NCI-H2196 (cell line): ENCODE measurements at regions not wholly inside any gene's neighbourhood (a gene's known extent, or its start where the extent isn't known, plus 50 kb on each side); places are given as distances from the start of the nearest gene placed in this dataset.

ENCODE experiments used
- DNase-seq: peaks from one replicate; lab custom pipeline; 2025; ENCODE audit not compliant: unreplicated experiment; lab: John Stamatoyannopoulos, UW

DNA sequence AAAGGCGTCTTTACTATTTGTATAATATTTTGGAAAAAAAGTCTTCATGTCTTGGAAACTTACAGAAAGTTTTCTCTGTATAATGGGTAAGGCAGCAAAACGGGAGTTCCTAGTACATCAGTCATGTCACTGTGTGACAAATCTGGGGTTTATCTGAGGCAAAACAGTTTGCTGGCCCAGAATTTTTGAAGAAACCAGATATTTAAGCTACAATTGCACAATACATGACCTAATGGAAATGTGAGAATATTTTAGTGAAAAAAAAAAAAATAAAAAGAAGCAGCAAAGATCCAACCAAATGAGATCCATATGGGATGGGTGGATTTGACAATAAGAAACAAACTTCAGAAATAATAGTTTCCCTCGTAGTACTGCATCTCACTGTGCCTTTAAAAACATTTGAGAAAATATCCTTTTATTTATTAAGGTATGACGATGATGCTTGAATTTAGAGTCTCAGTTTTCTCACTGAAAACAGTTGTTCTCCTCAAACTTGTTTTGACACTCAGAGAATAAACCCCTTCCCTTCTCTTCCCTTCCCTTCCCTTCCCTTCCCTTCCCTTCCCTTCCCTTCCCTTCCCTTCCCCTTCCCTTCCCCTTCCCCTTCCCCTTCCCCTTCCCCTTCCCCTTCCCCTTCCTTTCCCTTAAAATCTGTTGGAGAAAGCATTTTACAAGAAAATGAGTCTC lies 180.5 kb upstream of the TUT7 start:
- DNase-seq = no peak

DNA sequence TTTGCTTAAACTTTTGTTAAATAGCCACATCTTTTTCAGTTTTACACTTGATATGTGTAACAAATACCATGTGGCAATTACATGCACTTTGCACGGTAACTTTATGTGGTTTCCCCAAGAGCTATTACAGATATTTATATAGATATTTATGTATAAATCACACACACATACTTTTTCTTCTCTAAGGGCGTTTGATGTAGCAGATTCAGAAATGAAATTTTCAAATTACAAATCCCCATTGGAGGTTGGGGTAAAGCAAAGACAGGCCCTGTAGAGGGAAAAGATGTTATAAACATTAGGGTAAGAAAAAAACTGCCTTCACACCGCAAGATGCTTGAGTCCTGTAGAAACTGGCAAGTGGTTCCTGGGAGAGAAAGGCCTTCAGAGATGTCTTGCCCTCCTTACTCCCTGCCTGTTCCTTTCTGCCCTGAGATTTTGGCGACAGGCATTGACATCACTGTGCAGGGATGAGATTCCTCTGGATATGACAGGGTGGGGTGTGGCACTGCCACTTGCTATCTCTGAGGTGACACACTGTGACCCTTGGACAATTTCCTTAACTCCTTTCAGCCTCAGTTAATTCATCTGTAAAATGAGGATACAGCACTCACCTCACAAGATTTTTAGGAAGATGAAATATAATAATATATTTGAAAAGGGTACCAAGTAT lies 177.9 kb upstream of the TUT7 start:
- DNase-seq = no peak

DNA sequence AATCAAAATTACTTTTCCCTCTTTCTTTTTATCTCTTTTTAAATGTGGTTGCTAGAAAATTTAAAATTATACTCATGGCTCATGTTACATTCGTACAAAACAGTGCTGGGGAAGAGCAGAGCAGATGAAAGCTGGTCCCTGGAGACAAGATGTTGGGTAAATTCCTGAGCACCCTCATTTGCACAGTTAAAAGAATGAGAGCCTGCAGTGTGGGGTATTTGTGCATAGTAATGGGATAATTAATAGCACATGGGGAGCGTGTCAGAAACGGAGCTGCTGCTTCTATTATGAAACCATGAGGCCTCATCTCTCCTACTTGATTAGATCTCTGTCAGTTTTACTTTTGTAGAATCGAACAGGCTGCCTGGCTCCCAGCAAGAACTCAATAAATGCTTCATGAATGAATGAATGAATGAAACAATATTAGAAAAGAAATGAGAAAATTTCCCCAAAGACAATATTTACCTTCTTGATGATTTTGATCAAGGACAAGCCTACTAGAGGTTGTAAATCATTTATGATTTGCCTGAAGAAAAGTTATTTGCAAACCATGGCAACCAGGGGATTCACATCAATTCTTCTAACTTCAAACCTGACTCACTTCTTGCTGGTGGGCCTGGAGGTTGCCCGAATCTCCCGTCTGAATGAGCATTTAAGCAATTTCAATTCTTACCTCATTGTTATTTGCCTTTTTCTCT lies 177.2 kb upstream of the TUT7 start:
- no peak for DNase-seq

DNA sequence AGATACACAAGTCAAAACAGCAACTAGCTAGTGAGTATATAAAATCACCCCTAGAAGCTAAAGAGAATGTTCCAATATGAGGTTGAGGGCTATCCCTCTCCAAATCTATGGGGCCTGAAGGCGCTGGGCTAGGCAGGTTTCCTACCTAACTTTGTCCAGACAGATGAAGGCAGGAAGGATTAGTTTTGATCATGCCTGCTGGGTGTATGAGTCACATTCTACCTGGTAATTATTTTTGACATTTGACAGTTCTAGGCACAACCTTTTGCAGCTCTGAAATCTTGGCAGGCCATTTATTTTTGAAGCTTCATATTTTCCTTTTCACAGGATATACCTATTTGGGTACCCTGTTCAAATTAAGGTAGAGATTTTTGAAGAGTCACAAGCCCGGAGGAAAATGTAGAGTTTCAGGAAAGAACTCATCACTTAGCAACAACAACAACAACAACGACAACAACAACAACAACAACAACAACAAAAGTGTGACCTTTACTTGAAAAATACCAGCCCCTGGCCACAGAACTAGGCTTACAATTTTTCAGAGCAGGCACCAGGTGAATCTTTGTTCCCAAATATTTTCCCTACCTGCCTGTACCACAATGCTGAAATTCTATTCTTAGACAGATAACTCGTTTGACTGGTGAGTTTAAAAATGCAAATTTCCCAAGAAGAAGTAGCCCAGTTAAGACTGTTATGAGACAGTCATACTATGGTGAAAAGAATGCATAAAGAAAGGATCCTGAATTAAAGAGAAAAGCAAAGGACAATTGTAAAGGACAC lies 175.5 kb upstream of the TUT7 start:
- no peak for DNase-seq

DNA sequence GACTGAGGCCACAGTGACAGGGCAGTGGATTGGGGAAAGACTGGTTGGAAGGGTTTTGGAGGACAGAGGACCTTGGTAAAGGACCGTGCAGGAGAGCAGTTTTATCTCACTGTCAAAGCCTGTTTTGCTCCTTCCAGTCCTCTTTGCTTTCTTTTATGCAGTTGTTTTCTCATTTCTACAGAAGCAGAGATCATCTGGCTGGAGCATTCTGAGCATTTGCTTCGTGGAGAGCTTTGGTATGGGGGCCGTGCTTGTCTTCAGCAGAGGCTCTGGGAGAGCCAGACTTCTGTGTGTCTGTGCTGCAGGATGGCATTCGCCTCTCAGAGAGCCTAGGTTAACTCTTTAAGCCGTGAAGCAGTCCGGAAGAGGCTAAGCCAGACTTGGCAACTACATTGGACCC lies 171.8 kb upstream of the TUT7 start:
- DNase-seq = no peak

DNA sequence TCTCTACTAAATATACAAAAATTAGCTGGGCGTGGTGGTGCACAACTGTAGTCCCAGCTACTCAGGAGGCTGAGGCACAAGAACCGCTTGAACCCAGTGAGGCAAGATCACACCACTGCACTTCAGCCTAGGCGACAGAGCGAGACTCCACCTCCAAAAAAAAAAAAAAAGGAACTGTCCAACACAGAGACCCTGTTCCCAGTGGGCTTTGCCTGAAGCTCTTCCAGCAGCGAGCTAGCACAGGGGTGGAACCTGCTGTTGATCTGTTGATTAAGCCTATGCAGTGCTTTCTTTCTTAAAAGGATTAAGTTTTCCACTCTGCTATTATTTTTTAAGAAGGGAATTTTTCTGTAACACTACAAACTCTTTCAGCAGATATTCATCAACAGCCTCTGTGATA lies 171.0 kb upstream of the TUT7 start:
- no peak for DNase-seq

DNA sequence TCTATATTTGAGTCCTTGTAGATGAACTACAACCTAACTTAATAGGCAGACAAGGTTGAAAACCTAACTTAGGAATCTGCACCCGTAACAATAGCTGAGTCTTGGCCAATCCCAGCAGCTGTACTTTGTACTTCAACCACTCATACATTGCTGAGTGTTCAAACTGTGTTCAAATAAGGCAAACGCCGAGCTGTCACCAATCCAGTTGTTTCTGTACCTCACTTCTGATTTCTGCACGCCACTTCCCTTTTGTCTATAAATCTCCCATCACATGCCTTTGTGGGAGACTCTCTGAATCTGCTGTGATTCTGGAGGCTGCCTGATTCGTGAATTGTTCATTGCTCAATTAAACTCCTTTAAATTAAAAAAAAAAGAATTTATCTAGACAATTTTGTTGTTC lies 167.8 kb upstream of the TUT7 start:
- no peak for DNase-seq

DNA sequence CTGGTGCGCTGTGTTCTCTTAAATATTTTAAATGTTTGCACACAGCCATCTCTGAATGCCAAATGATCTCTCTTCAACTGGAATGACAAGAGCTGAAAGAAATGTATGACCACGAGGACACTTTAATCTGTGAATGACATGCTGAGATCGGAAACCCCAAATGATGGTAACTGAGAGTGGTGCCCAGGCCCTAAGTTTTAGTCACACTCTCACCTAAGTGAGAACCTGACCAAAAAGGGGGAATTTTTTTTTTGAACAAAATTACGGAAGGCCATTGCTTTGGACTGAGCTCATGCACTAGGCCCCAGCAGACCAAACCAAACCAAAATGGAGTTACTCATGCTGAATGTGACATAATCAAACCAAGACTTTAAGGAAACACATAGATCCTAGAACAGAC lies 167.1 kb upstream of the TUT7 start:
- no peak for DNase-seq

DNA sequence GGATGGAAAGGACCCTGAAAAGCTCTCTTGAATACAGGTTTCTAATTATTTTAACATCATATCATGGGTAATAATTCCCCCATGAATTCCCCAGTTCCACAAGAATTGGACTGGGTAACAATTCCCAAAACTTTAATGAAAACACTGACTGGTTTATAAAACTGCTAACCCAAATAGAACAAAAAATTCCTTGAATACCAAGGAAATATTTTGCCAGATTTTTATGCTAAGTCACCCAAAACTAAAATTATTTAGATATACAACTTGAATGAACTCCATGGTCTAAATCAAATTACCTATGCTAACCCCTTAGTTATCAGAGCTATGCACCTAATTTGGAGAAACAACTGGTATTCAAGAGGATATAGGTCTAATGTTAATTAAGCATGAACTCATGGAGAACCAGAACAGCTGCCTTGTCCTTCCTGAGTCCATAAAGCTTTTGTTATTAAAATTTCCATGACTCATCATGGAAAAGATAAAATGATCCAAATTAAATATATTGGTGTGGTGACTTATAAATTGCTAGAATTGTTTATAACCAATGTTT lies 164.9 kb upstream of the TUT7 start:
- no peak for DNase-seq

DNA sequence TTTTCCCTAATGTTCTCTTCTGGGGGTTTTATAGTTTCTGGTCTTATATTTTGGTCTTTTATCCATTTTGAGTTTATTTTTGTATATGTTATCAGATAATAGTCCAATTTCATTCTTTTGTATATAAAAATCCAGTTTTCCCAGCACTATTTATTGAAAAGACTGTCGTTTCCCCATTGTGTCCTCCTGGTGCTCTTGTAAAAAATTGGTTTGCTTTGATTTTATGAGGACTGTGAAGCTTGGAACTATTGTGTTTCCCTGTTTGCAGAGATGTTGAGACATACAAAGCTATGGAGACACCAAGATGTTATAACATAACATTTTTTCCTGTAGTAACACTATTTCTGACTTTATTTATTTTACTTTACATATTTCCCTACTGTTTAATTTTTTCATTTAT lies 163.3 kb upstream of the TUT7 start:
- no peak for DNase-seq

DNA sequence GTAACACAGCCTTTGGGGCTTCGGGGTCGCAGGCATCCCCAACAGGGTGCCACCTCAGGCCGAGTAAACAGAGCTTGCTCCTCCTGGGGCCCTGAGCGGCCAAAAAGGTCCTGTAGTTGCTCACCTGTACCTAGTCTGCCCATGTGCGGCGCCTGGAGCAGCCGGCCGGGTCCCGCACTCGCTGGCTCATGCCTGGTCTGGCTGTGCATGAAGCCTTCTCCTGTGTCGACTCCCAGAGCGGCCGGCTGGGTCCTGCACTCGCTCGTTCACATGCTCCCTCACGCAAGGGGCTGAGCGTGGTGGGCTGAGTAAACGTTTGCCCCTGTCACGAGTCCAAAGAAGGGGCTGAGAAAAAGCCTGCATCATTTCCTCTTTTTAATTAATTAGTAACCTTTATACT lies 162.4 kb upstream of the TUT7 start:
- DNase-seq = no peak

DNA sequence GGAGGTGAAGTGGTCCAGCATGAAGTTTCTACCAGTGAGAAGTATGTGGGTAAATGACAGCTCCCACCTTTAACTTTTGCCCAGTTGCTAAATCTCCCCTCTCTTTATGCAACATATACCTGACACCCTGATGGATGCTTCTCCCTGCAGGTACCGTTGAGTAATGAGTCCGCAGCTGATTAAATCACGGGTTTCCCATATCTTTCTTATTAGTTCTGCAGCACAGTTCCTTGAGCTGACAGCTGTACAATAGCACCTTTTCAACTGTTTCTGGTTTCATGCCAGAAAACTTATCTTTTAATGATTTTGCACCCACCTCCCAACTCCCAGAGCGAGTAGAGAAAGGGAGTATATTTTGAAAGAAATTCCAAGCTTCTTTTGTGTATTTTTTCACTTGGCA lies 161.0 kb upstream of the TUT7 start:
- DNase-seq = no peak

DNA sequence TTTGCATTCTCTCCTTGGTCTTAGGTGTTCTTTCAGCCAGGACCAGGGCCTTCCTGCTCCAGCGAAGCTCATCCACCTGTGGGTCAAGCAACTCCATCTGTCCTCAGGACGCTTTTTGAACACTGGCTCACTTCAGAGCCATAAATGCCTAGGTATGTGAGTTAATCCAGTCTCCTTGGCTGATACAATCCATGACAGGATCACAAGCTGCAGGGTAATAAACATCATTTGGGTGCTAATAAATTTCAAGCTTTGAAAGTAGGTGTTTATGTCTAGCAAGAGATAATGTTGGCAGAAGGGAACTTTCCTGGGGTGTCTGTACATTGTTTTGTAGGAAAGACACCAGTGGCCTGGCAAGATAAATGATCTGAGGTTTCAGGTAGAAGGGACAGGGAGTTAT lies 159.2 kb upstream of the TUT7 start:
- DNase-seq = no peak

DNA sequence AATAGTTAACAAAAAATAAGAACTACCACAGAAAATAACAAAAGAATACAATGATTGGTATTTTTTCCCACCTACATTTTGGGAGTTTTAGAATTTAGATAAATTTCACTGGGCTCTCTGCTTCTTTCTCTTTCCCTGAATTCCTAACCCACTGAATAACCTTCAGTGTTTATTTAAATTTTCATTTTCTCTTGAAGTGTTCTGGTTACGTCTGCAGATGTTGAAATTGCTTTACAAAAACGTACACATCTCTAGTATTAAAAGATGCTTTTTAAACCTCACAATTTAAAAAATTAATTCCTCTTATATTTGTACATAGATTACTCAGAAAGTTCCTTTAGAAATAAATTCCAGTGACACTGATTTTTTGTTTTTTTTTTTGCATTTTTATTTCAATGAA lies 158.7 kb upstream of the TUT7 start:
- DNase-seq = no peak

DNA sequence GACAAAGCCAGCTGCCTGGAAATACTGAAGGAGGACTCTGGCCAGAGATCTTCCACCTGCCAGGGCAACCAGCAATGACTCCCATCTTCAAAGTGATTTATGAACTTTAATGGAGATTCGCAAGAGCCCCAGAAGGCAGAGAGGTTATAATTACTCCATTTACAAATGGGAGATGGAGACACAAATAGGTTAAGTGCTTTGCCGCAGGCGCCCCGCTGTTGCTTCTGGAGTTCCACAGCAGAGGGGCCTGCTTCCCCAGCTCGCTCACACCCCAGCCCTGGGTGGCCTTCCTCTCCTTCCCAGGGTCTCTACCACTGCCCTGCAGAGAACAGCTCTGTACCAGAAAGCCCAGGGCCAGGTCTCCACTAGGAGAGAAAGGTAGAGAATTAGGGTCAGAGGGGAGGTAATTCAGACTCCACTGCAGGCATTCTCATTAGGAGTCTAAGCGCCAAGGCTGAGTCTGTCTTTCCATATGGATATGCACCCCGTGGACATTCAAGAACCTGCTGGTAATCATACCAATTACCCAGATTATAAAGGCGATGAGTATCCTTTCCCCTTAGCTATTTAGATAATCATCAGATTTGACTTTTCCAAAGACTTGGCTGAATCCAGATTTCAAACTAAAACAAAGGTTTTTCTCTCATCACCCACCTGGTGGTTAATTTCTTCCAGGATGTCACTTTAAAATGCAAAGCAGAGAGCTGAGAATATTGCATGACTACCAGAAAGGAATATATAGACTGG lies 157.6 kb upstream of the TUT7 start:
- no peak for DNase-seq

DNA sequence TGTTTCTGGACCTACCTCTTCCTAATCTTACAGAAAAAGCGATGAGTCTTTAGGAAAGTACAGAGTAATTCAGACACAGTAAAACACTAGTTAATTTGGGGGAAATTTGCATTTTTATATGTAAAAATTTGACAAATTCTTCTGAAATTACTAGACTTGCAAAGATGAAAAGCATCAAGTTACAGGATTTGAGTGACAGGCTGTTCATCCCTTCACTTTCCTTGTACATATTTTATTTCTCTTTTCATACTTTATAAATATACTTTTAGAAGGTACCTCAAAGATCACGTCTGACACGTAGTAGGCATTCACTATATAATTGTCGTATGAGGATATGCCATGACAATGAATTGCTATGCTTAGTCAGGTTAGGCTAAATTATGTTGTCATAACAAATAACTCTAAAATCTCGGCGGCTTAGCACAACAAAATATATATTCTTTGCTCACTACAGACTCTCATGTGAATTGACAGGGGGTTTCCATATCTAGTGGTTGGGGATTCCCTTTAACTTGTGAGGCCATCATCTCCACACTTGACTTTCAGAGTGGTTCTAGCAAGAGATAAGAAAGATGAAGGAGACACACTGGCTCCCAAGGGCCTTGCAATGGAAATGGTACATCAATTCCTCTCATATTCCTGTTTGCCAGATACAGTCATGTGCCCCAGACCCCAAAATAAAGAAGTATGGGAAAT lies 154.1 kb upstream of the TUT7 start:
- DNase-seq = no peak

DNA sequence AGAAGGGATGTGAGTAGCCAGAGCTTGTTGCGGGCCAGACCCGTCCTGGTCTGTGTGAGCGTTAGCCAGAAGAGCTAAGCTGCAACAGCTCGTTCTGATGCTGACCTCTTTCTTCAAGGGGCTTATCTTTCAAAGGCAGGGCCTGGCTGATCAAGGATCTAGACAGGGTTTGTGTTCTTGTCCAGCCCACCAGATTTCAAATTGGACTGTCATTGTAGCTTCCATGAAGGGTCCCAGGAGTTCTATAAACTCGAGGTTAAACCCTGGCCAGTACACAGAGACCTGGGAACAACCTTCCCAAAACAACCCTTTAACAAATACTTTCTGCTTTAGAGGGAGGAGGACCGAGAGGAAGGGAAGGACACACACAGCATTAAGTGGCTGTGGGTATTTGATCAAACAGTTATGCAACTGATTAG lies 153.0 kb upstream of the TUT7 start:
- DNase-seq = no peak

DNA sequence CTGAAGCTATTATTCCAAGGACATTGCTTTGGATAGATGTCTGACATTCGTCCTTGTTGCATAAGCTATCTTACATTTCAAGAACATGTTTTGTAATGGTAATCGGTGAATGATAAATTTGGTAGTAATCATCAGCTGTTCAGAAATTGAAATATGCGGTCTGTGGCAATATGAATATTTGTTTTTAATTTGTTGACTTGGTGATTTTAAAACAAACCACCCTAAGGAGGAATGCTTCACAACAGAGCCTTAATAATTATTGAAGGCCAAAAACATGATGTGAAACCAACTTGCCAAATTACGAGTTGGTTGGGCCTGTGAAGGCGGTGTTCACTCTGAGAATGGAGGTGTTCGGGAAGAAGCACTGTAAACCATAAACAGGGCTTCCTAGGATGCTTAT lies 149.7 kb upstream of the TUT7 start:
- DNase-seq = no peak

DNA sequence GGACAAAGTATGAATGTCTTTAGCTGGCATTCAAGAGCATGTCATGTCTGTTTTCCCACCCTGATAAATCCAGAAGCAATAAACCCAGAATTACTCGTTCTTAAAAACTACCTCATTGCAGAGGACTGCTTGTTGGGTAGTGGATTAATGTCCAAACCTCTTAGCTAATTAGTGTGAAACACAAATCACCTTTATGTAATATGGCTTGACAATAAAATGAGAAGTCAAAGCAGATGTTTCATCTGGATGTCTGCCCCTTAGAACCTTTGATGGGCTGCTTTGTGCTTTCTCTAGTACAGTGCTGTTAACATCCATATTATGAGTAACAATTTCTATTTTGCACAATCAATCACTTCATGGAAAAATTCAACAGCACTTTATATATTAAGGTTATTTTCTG lies 149.1 kb upstream of the TUT7 start:
- no peak for DNase-seq
